GM18951 (cell line): ENCODE measurements at regions not wholly inside any gene's neighbourhood (a gene's known extent, or its start where the extent isn't known, plus 50 kb on each side); places are given as distances from the start of the nearest gene placed in this dataset.
"Not testable (repeated sequence)": the region's sequence is repeated elsewhere in the genome, so short reads cannot be mapped to it uniquely, and the experiment has no call there.

Experiments used
- POLR2A ChIP-seq: IDR thresholded peaks from 4 replicates; pipeline ENCODE4 v1.6.1; 2011; ENCODE audit warnings: mild to moderate bottlenecking; ENCODE audit not compliant: insufficient read length, insufficient read depth; ENCODE audit errors: extremely low read depth
- in situ Hi-C: fragments of 300-500 bp; cut with MboI; formaldehyde crosslinking; loops from one replicate; pipeline ENCODE4 v1.12.0; 2022; ENCODE audit warnings: low sequenced_read_pairs, mixed read lengths, inconsistent platforms; ENCODE audit not compliant: unreplicated experiment

DNA sequence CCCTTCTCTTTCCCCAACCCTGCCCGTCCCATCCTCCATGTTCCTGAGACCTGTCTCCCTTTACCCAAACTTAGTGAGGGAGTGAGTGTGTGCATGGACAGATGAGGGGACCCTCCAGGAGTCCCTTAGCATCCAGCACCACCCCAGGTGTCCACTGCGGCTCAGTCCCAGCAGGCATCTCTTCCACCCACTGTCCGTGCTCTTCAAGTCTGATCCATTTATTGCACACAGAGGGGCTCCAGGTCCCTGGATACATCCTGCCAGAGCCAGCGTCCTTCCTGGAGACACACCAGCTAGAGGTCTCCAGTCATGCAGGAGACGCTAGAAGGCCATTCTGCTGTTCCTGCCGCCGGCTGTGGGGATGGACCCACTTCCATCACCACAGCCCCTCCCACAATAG lies 239.2 kb downstream of the ADGRD1 start:
- in situ Hi-C loops: no loop called here

DNA sequence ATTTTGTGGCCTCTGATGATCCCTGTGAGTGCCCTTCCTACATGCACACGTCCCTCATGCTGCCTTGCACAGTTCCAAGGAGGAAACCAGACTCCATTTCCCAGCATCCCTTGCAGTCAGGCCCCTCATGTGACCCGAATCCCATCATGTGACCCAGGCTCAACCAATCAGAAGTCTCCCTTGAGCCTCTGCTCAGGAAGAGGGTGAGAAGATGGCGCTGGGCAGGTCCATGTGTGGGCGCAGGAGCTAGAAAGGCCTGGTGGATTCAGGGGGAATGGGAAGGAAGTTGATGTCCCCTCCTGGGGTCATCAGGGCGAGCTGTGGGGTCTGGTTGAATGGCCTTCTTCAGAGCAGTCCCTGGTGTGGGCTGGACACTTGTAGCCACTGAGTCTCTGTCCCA lies 240.5 kb downstream of the ADGRD1 start:
- no peak for TF ChIP-seq POLR2A
- in situ Hi-C loops: no loop called here

More for the DNA sequence above, 239.2 kb downstream of the ADGRD1 start:
- no peak for TF ChIP-seq POLR2A

GRCh38 chr12:131195796-131196195 lies 242.1 kb downstream of the ADGRD1 start:
- TF ChIP-seq POLR2A: no peak
- in situ Hi-C loops: no loop called here

GRCh38 chr12:131196220-131196619 lies 242.5 kb downstream of the ADGRD1 start:
- in situ Hi-C loops: no loop called here
- no peak for TF ChIP-seq POLR2A

GRCh38 chr12:131197490-131197889 lies 243.8 kb downstream of the ADGRD1 start:
- in situ Hi-C loops: no loop called here
- TF ChIP-seq POLR2A: no peak

- in situ Hi-C loops: no loop called here
- TF ChIP-seq POLR2A: no peak
These were observed 245.5 kb downstream of the ADGRD1 start for GRCh38 chr12:131199221-131199620.

GRCh38 chr12:131201912-131202311 lies 248.2 kb downstream of the ADGRD1 start:
- in situ Hi-C loops: not testable (repeated sequence)

- TF ChIP-seq POLR2A: no peak
- in situ Hi-C loops: no loop called here
These were observed 249.1 kb downstream of the ADGRD1 start for GRCh38 chr12:131202592-131203378.

- no peak for TF ChIP-seq POLR2A
- in situ Hi-C loops: no loop called here
These were observed 250.1 kb downstream of the ADGRD1 start for GRCh38 chr12:131203666-131204415.

DNA sequence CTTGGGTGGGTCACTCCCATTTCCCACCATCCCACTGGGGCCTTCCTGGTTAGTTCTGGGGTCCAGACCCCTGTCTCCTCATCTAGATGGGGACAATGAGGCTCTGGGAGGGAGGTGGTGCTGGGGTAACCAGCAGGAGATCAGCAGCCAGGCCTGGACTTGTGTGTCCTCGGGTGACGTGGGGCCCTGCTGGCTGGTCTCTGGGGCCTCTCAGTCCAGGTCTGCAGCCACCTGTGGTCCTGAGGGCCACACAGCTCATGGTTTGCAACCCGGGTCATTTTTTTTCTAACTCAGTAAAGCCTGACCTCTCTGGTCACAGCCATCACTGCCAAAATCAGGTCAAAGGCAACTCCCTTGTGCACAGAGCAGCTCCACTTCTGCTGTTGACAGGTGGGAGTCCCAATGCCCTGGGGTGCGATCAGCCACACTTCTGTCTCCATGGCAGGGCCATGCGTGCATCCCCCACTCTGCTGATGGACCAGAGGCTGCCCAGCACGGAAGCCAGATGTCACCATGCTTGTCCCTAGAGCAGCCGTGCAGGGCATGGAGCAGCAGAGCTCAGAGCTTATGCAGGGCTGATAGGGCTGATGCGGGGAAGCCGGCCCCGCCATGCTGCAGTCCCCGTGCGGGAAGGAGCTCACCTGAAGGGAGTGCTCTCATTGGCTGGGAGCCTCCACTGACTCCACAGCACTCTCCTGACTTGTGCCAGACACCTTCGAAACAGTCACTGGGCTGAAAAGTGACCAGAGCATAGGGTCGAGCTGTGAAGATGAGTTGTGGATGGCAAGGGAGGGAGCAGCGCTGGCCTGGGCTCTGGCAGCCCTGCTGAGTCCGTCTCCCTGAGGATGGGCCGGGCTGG lies 250.9 kb downstream of the ADGRD1 start:
- no peak for TF ChIP-seq POLR2A
- in situ Hi-C loops: no loop called here

DNA sequence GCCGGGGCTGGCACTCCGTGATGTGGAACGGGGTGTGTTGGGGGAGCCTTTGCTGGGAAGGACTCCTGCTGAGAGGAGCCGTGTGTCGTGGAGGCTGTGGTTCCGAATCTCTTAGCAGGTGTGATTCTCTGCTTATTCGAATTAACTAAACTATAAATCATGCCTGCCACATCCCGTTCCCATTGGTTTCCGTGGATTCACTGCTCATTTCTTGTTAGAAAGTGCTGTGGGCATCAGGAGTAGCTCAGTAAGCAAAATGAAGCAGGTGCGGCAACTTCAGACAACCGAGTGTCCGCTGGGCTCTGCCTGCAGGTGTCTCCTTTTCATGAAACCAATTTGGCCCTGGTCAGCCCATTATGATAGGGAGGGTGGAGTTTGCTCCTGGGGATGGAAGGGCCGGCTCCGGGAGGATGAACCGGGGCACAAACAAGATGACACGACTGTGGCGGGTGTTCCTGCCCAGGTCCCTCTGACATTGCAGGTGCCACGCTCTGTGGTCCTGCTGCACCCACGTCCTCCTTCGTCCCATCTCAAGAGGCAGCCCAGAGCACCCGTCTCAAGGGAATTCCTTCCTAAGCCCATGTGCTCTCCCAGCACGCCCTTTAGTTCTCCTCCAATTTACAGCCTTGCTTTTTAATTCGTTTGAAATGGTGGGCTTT lies 251.7 kb downstream of the ADGRD1 start:
- in situ Hi-C loops: not testable (repeated sequence)

- in situ Hi-C loops: not testable (repeated sequence)
These were observed 253.1 kb downstream of the ADGRD1 start for GRCh38 chr12:131206630-131207299.

DNA sequence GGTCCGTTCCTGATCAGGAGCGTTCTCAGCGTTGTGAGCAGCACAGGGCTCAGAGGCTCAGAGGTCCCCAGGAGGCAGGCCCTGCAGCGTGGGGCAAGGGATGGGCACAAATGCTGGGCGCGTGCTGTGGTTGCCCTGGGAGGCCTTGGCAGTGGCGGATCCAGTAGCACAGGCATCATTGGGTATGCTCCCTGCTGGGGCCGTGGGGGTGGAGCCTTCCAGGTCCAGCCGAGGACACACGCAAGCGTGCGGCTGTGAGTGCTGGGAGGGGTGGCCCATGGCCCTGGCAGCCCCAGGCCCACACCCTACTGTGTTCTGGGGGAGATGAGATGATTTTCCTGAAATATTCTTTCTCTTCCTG lies 253.6 kb downstream of the ADGRD1 start:
- in situ Hi-C loops: not testable (repeated sequence)

DNA sequence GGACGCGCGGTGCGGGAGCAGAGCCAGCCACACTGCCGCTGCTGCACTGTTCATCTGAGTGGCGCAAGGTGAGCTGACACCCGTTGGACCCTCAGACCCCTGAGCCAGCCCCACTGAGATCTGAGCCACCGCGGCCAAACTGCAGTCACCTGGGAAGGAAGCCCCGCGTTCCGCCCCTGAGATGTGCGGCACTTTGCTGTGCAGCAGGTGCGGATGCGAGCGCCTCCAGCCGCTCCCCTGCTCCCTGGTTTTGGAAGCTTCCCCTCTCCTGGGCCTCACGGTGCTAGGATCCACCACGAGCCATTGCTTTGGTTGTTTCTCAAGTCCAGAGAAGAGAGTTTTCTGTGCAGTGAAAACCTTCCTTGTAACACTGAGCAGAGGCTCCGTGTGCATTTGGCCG lies 254.1 kb downstream of the ADGRD1 start:
- in situ Hi-C loops: not testable (repeated sequence)
